VCaP (cell line): ENCODE measurements at regions not wholly inside any gene's neighbourhood (a gene's known extent, or its start where the extent isn't known, plus 50 kb on each side); places are given as distances from the start of the nearest gene placed in this dataset.
A peak's percentile ranks its signal among the peaks of the same experiment; 100 is the strongest.

Source experiments
- H3K27ac ChIP-seq: fragments of 450-650 bp; 2 replicates; pipeline ENCODE4 v1.5.1; 2017
- CTCF ChIP-seq: fragments of 450-650 bp; conservative IDR thresholded peaks from 2 replicates; pipeline ENCODE4 v1.5.1; 2017; ENCODE audit warnings: mild to moderate bottlenecking, moderate library complexity

DNA sequence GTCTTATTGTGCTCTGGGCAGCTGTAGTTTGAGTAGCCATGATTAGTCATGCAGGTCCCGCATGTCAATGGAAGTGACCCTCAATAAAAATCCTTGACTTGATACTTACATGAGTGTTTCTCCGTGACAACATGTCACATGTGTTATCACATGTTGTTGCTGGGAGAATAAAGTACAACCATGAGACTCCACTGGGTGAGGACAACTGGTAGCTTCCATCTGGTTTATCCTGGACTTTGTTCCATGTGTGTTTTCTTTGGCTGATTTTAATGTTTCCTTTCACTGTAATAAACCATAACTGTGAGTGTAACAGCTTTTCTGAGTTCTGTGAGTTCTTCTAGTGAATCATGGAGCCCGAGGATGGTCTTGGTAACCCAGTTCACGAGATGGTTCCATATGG, 63.1 kb upstream of the NDN start:
- H3K27ac ChIP-seq, result peak overlapping the region; percentile 87
- TF ChIP-seq CTCF, result no peak

DNA sequence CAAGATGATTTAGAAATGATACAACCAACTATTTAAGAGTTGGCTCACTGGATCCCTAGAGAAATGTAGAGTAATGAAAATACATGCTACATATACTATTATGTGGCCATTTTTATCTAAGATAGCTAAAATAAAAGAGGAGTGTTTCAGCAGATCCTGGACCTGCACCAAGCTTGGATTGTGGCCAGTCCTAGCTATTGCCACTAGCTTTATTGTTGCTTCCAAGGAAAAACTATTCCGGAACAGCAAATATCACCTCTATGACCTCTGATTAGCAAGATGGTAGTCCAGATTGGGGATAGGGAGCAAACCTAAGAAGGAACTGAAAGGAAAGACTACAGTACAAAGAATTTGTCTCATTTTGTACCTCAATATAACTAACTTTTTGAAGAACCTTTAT, 63.7 kb upstream of the NDN start:
- no peak for TF ChIP-seq CTCF
- peak overlapping the region; percentile 87 for H3K27ac ChIP-seq

DNA sequence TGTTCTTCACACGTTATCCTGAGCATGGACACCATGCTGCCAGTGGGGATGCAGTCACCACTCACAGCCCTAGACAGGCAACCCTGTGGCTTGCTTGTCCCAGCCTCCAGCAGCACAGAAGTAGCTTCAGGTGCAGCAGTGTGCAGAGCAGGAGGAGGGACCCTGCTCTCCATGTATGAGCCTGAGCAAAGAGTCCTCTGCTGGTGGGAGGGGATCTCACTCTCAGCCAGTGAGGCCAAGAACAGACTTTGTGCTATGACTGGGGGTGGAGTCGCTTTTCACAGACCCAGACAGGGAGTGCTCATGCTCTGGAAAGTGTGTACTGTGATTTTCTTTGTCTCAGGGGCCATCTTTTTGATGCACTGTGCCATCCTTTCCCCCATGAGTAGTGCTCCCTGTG, 66.1 kb upstream of the NDN start:
- H3K27ac ChIP-seq, result peak overlapping the region; percentile 87; the same call in 1 of the 2 replicates
- no peak for TF ChIP-seq CTCF

GRCh38 chr15:23758891-23759290, 71.8 kb upstream of the NDN start:
- H3K27ac ChIP-seq, result no peak overlapping the region
- no peak for TF ChIP-seq CTCF

GRCh38 chr15:23760024-23760423, 72.9 kb upstream of the NDN start:
- TF ChIP-seq CTCF, result no peak
- H3K27ac ChIP-seq, result no peak overlapping the region

- TF ChIP-seq CTCF, result no peak
- no peak overlapping the region for H3K27ac ChIP-seq
These were observed 74.3 kb upstream of the NDN start for GRCh38 chr15:23761386-23761785.

DNA sequence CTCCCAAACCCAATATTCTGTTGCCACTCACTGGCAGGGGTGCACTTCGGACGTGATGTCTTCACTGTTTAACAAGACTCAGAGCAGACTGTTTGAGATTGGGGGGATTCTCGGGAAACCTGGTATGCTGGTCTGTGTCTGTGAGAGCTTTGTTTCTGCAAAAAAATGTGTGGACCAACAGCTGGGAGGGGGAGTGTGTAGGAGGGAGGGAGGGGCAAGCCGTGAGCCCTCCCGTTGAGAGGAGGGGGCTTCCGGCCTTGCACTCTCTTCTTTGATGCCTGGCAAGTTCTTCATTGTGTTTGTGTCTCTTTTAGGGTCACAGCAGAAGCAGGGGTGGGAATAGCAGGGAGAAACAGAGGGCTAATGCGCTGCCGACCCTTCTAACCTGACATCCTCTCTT, 74.9 kb upstream of the NDN start:
- TF ChIP-seq CTCF, result no peak
- no peak overlapping the region for H3K27ac ChIP-seq

- no peak overlapping the region for H3K27ac ChIP-seq
- TF ChIP-seq CTCF, result no peak
These were observed 75.9 kb upstream of the NDN start for GRCh38 chr15:23763021-23763420.
